Transverse colon (tissue), 4 donors: ENCODE measurements at regions not wholly inside any gene's neighbourhood (a gene's known extent, or its start where the extent isn't known, plus 50 kb on each side); places are given as distances from the start of the nearest gene placed in this dataset.

Experiments used
- DNase-seq: peaks from one replicate; pipeline ENCODE4 v3.0.0-alpha.2; 2019
- H3K27ac ChIP-seq, 4 donors: fragments of 200-600 bp; sonication (generic); 2 replicates each; pipeline ENCODE4 v1.5.1; 2016 to 2018; ENCODE audit warnings: inconsistent platforms in 4 of 4
- H3K27me3 ChIP-seq: fragments of 200-600 bp; sonication (generic); 2 replicates; pipeline ENCODE4 v1.5.1; 2017; ENCODE audit warnings: inconsistent platforms
- H3K36me3 ChIP-seq, 4 donors: fragments of 200-600 bp; sonication (generic); 2 replicates each; pipeline ENCODE4 v1.5.1; 2017 to 2019; ENCODE audit warnings: inconsistent platforms in 4 of 4
- H3K4me1 ChIP-seq, 4 donors: fragments of 200-600 bp; sonication (generic); 2 replicates each; pipeline ENCODE4 v1.5.1; 2017 to 2020; ENCODE audit warnings: inconsistent platforms in 4 of 4
- H3K4me3 ChIP-seq, 4 donors: fragments of 200-600 bp; sonication (generic); 1 replicate in 1 of 4; 2 replicates in 3 of 4; pipeline versions ENCODE4 v1.5.1 to v1.6.1; 2017 to 2019; ENCODE audit warnings: inconsistent platforms in 4 of 4
- H3K9me3 ChIP-seq, 2 donors: fragments of 200-600 bp; sonication (generic); 2 replicates each; pipeline ENCODE4 v1.5.1; 2017 to 2019; ENCODE audit warnings: inconsistent platforms in 2 of 2
- EP300 ChIP-seq: sonication (generic); formaldehyde crosslinking; IDR thresholded peaks from one replicate; pipeline ENCODE4 v1.6.1; 2017; ENCODE audit warnings: antibody characterized with exemption, low read depth
- POLR2A ChIP-seq: fragments of 450-650 bp; IDR thresholded peaks from one replicate; pipeline ENCODE4 v1.6.1; 2016; ENCODE audit warnings: antibody characterized with exemption, mild to moderate bottlenecking, moderate library complexity
- POLR2AphosphoS5 ChIP-seq, 3 donors: sonication (generic); formaldehyde crosslinking; IDR thresholded peaks; one replicate each; pipeline ENCODE4 v1.6.1; 2016; ENCODE audit warnings: antibody characterized with exemption in 3 of 3
- WGBS, 2 donors: methylation state at CpG; one replicate each; pipeline ENCODE4 v1.1.5; 2018; ENCODE audit warnings: low coverage in 1 of 2; 5-methylcytosine and 5-hydroxymethylcytosine counted together
- in situ Hi-C, 4 donors: fragments of 200-750 bp; cut with MboI; loops; one replicate each; pipeline versions ENCODE4 v1.15.0 to v1.15.1; 2017; ENCODE audit warnings: low sequenced_read_pairs in 3 of 4, low pct_ligation_motif_present in 1 of 4, low pct_unique_long_range_greater_than_20kb in 1 of 4
- intact Hi-C: fragments of 100-400 bp; cut with DNase I; formaldehyde crosslinking; loops from one replicate; pipeline ENCODE4 v1.15.1; 2023; ENCODE audit warnings: low total_unique reads
- TF ChIP-seq, protein P1 (sequence below), 5 experiments: fragments of 200-600 bp in 3 of 5; fragments of 450-650 bp in 2 of 5; sonication (generic) in 3 of 5; IDR thresholded peaks; 1 replicate in 2 of 5; 2 replicates in 3 of 5; pipeline ENCODE4 v1.5.1; 2016 to 2017; ENCODE audit warnings: antibody characterized with exemption in 5 of 5, inconsistent platforms in 3 of 5, mild to moderate bottlenecking in 2 of 5, moderate library complexity in 1 of 5

DNA sequence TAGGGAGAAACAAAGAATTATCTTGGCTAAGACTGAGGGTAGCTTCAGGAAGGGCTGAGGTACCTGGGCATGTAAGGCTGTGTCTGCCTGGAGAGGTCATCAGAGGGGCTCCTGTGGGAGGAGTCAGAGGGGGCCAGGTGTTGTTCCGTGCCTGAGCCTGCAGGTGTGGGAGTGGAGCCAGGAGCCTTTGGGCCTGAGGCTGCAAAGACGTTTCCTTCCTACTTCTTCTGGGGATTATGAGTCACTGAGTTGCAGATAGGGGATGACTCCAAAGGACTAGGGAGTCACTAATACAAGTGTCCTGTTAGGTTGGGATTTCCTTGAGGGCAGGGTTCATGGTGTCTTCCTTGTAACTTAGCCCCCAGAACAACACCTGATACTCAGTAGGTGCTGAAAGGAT, 391.1 kb downstream of the ARHGEF28 start:
- in situ Hi-C loops: no loop called here
- 16% methylated on average over 2 of the region's 2 CpGs; no CpG with 5 or more reads in 1 of the 2 donors for WGBS, 2 donors
- no peaks in the 10 kb centered on the region for H3K4me1 ChIP-seq
- no peak overlapping the region for H3K27ac ChIP-seq
- no peaks in the 10 kb centered on the region for H3K27me3 ChIP-seq
- no peaks in the 10 kb centered on the region for H3K36me3 ChIP-seq
- TF ChIP-seq EP300 (no peak), POLR2AphosphoS5 (IDR thresholded peaks at IDR 0.05) (no peak), POLR2A (no peak)
- TF ChIP-seq, protein P1, sequence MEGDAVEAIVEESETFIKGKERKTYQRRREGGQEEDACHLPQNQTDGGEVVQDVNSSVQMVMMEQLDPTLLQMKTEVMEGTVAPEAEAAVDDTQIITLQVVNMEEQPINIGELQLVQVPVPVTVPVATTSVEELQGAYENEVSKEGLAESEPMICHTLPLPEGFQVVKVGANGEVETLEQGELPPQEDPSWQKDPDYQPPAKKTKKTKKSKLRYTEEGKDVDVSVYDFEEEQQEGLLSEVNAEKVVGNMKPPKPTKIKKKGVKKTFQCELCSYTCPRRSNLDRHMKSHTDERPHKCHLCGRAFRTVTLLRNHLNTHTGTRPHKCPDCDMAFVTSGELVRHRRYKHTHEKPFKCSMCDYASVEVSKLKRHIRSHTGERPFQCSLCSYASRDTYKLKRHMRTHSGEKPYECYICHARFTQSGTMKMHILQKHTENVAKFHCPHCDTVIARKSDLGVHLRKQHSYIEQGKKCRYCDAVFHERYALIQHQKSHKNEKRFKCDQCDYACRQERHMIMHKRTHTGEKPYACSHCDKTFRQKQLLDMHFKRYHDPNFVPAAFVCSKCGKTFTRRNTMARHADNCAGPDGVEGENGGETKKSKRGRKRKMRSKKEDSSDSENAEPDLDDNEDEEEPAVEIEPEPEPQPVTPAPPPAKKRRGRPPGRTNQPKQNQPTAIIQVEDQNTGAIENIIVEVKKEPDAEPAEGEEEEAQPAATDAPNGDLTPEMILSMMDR (IDR thresholded peaks at IDR 0.05): no peak
- H3K4me3 ChIP-seq: no peak overlapping the region
- H3K9me3 ChIP-seq: no peaks in the 10 kb centered on the region
- intact Hi-C loops: no loop called here
- no peak for DNase-seq

DNA sequence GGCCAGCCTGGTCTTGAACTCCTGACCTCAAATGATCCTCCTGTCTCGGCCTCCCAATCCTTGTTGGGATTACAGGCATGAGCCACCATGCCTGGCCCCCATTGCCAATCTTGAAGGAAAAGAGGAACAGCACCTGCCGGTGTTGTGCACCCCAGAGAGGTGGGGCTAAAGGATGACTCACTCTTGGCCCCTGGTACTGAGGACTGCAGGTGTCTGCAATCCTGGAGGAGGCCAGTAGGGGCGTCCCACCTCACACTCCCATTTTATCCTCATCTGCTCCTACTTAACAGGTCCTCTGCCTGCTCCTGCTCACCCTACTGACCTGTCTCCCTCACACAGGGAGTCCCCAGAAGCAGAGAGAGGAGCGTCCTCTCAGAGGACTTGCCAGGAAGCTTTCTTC, 390.4 kb downstream of the ARHGEF28 start:
- no peak for DNase-seq
- TF ChIP-seq, protein P1 (IDR thresholded peaks at IDR 0.05): no peak
- TF ChIP-seq EP300 (no peak), POLR2A (no peak), POLR2AphosphoS5 (IDR thresholded peaks at IDR 0.05) (no peak)
- WGBS, 2 donors: 62 to 73% methylated on average over 2 to 4 of the region's 4 CpGs
- Histone ChIP-seq H3K4me1 (no peaks in the 10 kb centered on the region), H3K27me3 (no peaks in the 10 kb centered on the region), H3K27ac (no peak overlapping the region), H3K36me3 (no peaks in the 10 kb centered on the region), H3K9me3 (no peaks in the 10 kb centered on the region), H3K4me3 (no peak overlapping the region)
- in situ Hi-C loops (no loop called here), intact Hi-C loops (no loop called here)

DNA sequence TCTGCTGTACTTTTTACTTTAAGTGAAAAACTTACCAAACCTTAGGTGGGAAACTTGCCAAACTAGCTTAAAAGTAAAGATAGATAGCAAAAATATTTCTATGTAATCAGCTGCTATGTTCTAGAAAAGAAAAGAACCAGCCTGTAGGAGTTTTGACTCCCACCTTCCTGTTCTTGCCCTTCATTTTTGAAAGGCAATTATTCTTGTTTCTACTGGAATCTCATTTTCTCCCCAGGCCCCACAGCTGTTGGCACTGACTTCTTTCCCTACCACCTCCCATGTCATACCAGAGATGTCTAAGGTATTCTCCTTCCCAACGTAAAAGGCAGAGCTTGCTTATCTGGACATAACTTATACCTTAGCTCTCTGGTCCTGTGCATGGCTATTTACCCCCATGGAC, 389.7 kb downstream of the ARHGEF28 start:
- H3K9me3 ChIP-seq: no peaks in the 10 kb centered on the region
- no peak overlapping the region for H3K27ac ChIP-seq
- in situ Hi-C loops (no loop called here), intact Hi-C loops (no loop called here)
- no peak for DNase-seq
- no peaks in the 10 kb centered on the region for H3K36me3 ChIP-seq
- no peaks in the 10 kb centered on the region for H3K27me3 ChIP-seq
- 88 to 100% methylated on average over 1 of the region's 1 CpG for WGBS, 2 donors
- no peak overlapping the region for H3K4me3 ChIP-seq
- H3K4me1 ChIP-seq: no peaks in the 10 kb centered on the region
- no peak for TF ChIP-seq POLR2A
- TF ChIP-seq POLR2AphosphoS5 (IDR thresholded peaks at IDR 0.05): no peak
- TF ChIP-seq, protein P1 (IDR thresholded peaks at IDR 0.05): no peak
- TF ChIP-seq EP300: no peak

DNA sequence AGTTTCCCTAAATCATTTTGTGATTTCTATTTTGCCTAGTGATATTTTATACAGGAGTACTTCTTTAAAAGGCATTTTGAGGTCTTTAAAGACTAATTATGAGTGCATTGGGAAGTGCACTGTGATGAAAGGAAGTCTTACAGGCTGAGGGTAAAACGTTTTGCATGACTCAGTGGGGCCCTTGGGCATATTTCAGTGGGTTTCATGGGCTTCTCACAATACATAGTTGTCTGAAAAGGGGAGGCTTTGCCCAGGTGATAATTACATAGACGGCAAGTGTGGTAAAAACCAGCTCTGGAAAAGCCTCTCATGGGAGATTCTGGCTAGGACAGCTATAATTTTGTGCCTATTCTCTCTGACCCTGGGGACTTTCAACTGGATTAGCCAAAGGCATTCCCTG, 387.2 kb downstream of the ARHGEF28 start:
- Histone ChIP-seq H3K9me3 (no peaks in the 10 kb centered on the region), H3K36me3 (no peaks in the 10 kb centered on the region), H3K4me1 (no peaks in the 10 kb centered on the region), H3K27me3 (no peaks in the 10 kb centered on the region), H3K4me3 (no peak overlapping the region), H3K27ac (no peak overlapping the region)
- no peak for TF ChIP-seq POLR2AphosphoS5 (IDR thresholded peaks at IDR 0.05)
- TF ChIP-seq, protein P1 (IDR thresholded peaks at IDR 0.05): no peak
- no peak for TF ChIP-seq POLR2A
- TF ChIP-seq EP300: no peak
- intact Hi-C loops (no loop called here), in situ Hi-C loops (no loop called here)
- WGBS, 2 donors: 59% methylated on average over 2 of the region's 2 CpGs; no CpG with 5 or more reads in 1 of the 2 donors
- DNase-seq: no peak
